GM06990 (cell line): ENCODE measurements at regions not wholly inside any gene's neighbourhood (a gene's known extent, or its start where the extent isn't known, plus 50 kb on each side); places are given as distances from the start of the nearest gene placed in this dataset.

Source experiments
- DNase-seq: peaks from one replicate; pipeline ENCODE4 v3.0.0-alpha.2; 2011; ENCODE audit not compliant: insufficient read length; ENCODE audit errors: extremely low read depth
- H3K27me3 ChIP-seq: replicated peaks from 2 replicates; pipeline ENCODE4 v1.6.0; 2011; ENCODE audit warnings: low read length; ENCODE audit not compliant: control insufficient read depth, insufficient read depth
- H3K36me3 ChIP-seq: 2 replicates; pipeline ENCODE4 v1.5.1; 2011; ENCODE audit warnings: low read length; ENCODE audit not compliant: control insufficient read depth, insufficient read depth
- H3K4me3 ChIP-seq: replicated peaks from 2 replicates; pipeline ENCODE4 v1.5.1; 2011; ENCODE audit warnings: low read depth, mild to moderate bottlenecking, control low read depth, low read length
- TF ChIP-seq, protein P1 (sequence below): IDR thresholded peaks from 2 replicates; pipeline ENCODE4 v1.5.1; 2011; ENCODE audit warnings: low read length, control low read depth, mild to moderate bottlenecking, inconsistent platforms; ENCODE audit not compliant: insufficient read depth, poor library complexity, severe bottlenecking

DNA sequence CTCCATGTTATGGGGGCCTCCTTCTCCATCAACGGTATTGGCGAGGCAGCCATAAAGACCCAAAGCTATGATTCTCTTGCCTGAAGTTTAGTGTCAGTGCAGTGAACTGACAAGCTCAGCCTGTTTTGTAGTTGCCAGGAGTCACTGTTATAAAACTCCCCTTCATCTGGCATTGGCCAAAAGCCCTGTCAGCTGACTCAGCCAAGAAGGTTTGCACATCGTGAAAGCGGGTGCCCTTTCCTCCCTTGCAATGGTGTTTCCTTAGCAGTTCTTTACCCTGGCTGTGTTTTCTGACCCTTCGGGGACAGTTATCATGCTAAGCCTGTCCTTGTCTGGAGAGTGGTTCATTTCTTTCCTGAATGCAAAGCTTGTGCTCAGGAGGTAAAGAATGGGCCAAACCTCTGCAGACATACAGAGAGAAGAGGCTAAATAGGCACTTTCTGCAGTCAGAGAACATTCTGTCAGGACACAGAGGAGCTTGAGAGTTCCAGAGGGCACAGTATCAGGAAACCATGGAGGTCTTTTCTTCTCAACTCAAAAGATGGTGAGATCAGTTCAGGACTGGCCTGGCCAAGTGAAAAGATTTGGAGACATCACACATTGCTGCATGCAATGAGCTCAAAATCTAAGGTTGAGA, 414.2 kb downstream of the ZNF521 start:
- H3K4me3 ChIP-seq: no peak overlapping the region
- TF ChIP-seq, protein P1, sequence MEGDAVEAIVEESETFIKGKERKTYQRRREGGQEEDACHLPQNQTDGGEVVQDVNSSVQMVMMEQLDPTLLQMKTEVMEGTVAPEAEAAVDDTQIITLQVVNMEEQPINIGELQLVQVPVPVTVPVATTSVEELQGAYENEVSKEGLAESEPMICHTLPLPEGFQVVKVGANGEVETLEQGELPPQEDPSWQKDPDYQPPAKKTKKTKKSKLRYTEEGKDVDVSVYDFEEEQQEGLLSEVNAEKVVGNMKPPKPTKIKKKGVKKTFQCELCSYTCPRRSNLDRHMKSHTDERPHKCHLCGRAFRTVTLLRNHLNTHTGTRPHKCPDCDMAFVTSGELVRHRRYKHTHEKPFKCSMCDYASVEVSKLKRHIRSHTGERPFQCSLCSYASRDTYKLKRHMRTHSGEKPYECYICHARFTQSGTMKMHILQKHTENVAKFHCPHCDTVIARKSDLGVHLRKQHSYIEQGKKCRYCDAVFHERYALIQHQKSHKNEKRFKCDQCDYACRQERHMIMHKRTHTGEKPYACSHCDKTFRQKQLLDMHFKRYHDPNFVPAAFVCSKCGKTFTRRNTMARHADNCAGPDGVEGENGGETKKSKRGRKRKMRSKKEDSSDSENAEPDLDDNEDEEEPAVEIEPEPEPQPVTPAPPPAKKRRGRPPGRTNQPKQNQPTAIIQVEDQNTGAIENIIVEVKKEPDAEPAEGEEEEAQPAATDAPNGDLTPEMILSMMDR: no peak
- no peak for DNase-seq

DNA sequence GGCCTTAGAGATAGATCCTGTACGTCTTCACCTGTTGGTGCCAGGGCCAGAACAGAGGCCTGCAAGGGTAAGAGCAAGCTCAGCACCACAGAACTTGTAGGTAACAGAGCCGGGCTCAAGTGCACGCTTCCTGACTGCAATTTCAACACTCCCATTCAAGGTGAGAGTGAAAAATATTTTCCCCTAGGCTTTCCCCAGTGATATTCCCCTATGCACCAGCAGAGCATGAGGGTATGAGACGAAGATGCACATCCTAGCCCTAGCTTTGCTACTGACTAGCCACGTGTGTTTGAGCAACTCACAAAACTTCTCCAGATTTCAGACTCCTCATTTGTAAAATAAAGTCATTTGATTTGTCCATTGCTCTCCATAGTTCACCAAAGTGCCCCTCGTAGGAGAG, 411.6 kb downstream of the ZNF521 start:
- no peak overlapping the region for H3K4me3 ChIP-seq
- no peak for DNase-seq
- no peaks in the 10 kb centered on the region for H3K27me3 ChIP-seq
- TF ChIP-seq, protein P1: no peak
- no peaks in the 10 kb centered on the region for H3K36me3 ChIP-seq

More for the DNA sequence above, 414.2 kb downstream of the ZNF521 start:
- Histone ChIP-seq H3K36me3 (no peaks in the 10 kb centered on the region), H3K27me3 (no peaks in the 10 kb centered on the region)

DNA sequence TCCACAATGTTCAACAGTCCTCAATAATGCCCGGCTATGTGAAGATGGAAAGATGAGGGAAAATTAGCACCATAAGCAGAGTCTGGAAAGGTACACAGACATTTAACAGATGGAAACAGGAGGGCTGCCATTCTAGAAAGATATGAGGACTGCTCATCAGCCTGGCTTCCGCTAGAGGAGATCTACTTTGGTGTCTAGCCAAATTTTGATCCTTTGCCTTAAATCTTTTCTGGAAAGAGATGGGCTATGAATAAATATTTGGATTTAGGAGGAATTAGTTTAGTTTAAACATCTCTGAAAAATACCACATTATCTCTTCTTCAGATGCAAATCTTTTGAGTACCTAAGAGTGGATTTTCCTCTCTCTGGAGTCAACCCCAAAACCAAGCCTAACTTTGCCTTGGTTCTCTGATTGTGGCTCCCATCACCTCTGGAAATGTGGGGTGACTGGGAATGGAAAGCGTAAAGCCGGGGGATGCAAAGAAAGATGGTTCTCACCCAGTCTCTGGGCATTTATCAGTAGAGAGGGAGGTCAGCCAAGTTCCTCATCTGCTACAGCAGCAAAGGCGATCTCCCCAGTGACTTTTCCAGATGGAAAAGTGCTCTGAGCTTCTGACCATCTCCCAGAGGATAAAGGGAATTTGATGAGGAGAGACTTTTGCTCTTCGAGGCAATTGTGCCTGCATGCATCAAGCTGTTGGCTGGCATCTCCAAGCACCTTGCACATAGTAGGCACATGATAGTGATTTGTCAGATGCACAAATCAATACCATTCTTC, 410.6 kb downstream of the ZNF521 start:
- Histone ChIP-seq H3K36me3 (no peaks in the 10 kb centered on the region), H3K4me3 (no peak overlapping the region), H3K27me3 (no peaks in the 10 kb centered on the region)
- TF ChIP-seq, protein P1: no peak
- no peak for DNase-seq

DNA sequence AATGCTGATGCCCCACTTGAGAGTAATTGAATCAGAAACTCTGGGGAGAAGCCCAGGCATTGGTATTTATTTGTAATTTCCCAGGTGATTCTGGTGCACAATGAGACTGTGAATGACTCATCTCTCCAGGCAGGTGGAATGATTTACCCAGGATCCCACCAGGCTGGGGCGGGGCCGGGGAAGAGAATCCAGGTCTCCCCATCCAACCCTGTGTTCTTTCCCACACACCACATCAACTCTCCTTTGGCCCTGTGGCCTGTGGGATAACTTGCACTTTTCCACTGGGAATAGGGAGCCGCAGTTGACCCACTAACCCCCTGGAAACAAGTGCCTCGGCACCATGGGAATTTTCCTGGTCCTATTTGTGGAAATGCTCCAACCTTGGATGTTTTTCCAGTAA, 409.8 kb downstream of the ZNF521 start:
- no peaks in the 10 kb centered on the region for H3K27me3 ChIP-seq
- TF ChIP-seq, protein P1: no peak
- H3K36me3 ChIP-seq: no peaks in the 10 kb centered on the region
- no peak overlapping the region for H3K4me3 ChIP-seq
- no peak for DNase-seq

DNA sequence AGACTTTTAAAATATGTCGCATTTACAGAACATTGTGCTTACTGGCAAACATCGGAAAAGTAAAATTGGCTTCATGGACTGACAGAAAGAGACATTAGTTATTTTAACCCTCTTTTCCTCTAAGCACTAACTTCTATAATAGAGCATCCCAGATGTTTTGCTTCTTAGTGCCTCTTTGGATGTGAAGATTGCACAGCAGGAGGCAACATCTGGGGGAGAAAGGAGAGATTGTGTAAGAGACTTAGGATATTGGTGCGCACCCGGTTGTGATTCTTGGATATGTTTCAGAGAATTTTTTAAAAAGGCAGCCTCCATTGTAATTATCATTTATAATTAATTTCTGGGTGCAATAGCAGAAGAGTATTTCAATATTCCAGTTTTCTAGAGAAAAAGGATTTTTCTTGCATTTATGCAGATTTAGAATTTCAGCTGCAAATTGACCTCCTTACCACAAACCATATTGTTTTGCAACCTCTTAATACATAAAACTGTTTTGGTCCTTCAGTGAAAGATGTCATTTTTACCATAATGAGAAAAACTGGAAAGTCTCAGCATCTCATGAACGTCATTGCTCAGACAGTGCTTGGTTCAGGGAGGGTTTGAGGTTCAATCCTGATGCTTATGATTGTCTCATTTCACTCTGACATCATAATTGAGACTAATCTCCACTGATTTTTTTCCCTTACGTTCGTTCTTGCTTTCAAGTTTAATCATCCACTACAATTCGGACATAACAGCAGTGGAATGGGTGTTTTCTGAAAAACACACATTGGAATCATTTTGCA, 404.3 kb downstream of the ZNF521 start:
- DNase-seq: no peak
- Histone ChIP-seq H3K4me3 (no peak overlapping the region), H3K36me3 (no peaks in the 10 kb centered on the region), H3K27me3 (no peaks in the 10 kb centered on the region)
- TF ChIP-seq, protein P1: no peak
